HepG2 (cell line): ENCODE measurements at regions not wholly inside any gene's neighbourhood (a gene's known extent, or its start where the extent isn't known, plus 50 kb on each side); places are given as distances from the start of the nearest gene placed in this dataset.

ENCODE experiments used
- ATAC-seq: fragments of 200-7000 bp; cut with Tn5 transposase; 3 replicates; pipeline ENCODE4 v1.9.1; 2020; ENCODE audit warnings: mild to moderate bottlenecking, moderate library complexity
- BruUV-seq: library from RNA; stranded (reverse); fragments of 400-500 nt; replicated peaks from 2 replicates; lab custom pipeline; 2021; lab: Mats Ljungman, UMichigan
- CTCF ChIA-PET: fragments of 300-600 bp; formaldehyde crosslinking; extraction: SDS; loops from one replicate; lab custom pipeline; 2021; ENCODE audit warnings: low total read pairs, inconsistent platforms, low intra/inter-chr PET ratio; lab: Yijun Ruan, JAX
- POLR2A ChIA-PET: fragments of 350-600 bp; sonication (Branson Sonifier 250); formaldehyde crosslinking; loops from one replicate; lab custom pipeline; 2020; ENCODE audit warnings: antibody characterized with exemption, inconsistent platforms; lab: Yijun Ruan, JAX
- DNase-seq: peaks from one replicate; pipeline ENCODE4 v3.0.0-alpha.2; 2015; ENCODE audit warnings: low spot score
- FAIRE-seq: peaks from 3 replicates; lab custom pipeline; 2011; peaks lifted over from hg19 to GRCh38; lab: Jason Lieb, UNC
- H2AFZ ChIP-seq: one replicate; pipeline ENCODE4 v1.6.1; 2011; ENCODE audit warnings: low read length, inconsistent platforms
- H3K27ac ChIP-seq: fragments of 300-600 bp; 3 replicates; pipeline ENCODE4 v1.8.0; 2011; ENCODE audit warnings: mixed run types, mild to moderate bottlenecking, mixed read lengths, low read length, inconsistent platforms; ENCODE audit not compliant: insufficient read depth; ENCODE audit errors: extremely low read length
- H3K27me3 ChIP-seq, 2 experiments: fragments of 200-600 bp in 1 of 2; 2 replicates in 1 of 2; 3 replicates in 1 of 2; pipeline versions ENCODE4 v1.6.0 to v1.8.0; 2011; ENCODE audit warnings: low read length in 2 of 2, mild to moderate bottlenecking in 2 of 2, moderate library complexity in 2 of 2, inconsistent platforms in 1 of 2; ENCODE audit not compliant: insufficient read depth in 2 of 2, control insufficient read depth in 1 of 2
- H3K36me3 ChIP-seq, 2 experiments: fragments of 200-600 bp in 1 of 2; replicated peaks in 1 of 2; 2 replicates in 1 of 2; 3 replicates in 1 of 2; pipeline versions ENCODE4 v1.5.1 to v1.8.0; 2011; ENCODE audit warnings: low read length in 2 of 2, inconsistent platforms in 1 of 2; ENCODE audit not compliant: insufficient read depth in 2 of 2, control insufficient read depth in 1 of 2
- H3K4me1 ChIP-seq: 2 replicates; pipeline ENCODE4 v1.5.1; 2012; ENCODE audit warnings: low read length, inconsistent platforms; ENCODE audit not compliant: insufficient read depth
- H3K4me2 ChIP-seq: 2 replicates; pipeline ENCODE4 v1.6.0; 2011; ENCODE audit warnings: low read depth, low read length, inconsistent platforms
- H3K4me3 ChIP-seq, 3 experiments: fragments of 200-600 bp in 1 of 3; sonication (generic), shearing (Covaris generic) in 1 of 3; replicated peaks in 1 of 3; 2 replicates each; pipeline ENCODE4 v1.5.1; 2011 to 2016; ENCODE audit warnings: low read length in 3 of 3, inconsistent platforms in 2 of 3, low read depth in 2 of 3, mild to moderate bottlenecking in 2 of 3, control low read depth in 1 of 3, mixed read lengths in 1 of 3; ENCODE audit not compliant: insufficient read depth in 1 of 3
- H3K79me2 ChIP-seq: one replicate; pipeline ENCODE4 v1.6.1; 2011; ENCODE audit warnings: low read length, inconsistent platforms; ENCODE audit not compliant: insufficient read depth
- H3K9ac ChIP-seq: 2 replicates; pipeline ENCODE4 v1.6.0; 2011; ENCODE audit warnings: mild to moderate bottlenecking, low read depth, low read length, inconsistent platforms; ENCODE audit not compliant: insufficient read depth
- H3K9me3 ChIP-seq: 2 replicates; pipeline ENCODE4 v1.5.1; 2012; ENCODE audit warnings: mild to moderate bottlenecking, low read length
- H4K20me1 ChIP-seq: 2 replicates; pipeline ENCODE4 v1.6.0; 2011; ENCODE audit warnings: inconsistent platforms, mild to moderate bottlenecking, low read length, moderate library complexity; ENCODE audit not compliant: insufficient read depth
- BCL3 ChIP-seq: sonication (generic); formaldehyde crosslinking; IDR thresholded peaks from 2 replicates; pipeline ENCODE4 v1.5.1; 2020; ENCODE audit warnings: mild to moderate bottlenecking, missing genetic modification reagents, moderate library complexity
- CENPT ChIP-seq: sonication (generic); formaldehyde crosslinking; IDR thresholded peaks from 2 replicates; pipeline ENCODE4 v1.8.0; 2022; ENCODE audit warnings: low read depth, mild to moderate bottlenecking, moderate library complexity, missing genetic modification reagents
- JUNB ChIP-seq: sonication (generic); formaldehyde crosslinking; IDR thresholded peaks from 2 replicates; pipeline ENCODE4 v1.8.0; 2022; ENCODE audit warnings: missing genetic modification reagents, mild to moderate bottlenecking, borderline replicate concordance
- KDM4B ChIP-seq: sonication (generic); formaldehyde crosslinking; IDR thresholded peaks from 2 replicates; pipeline ENCODE4 v1.4.0; 2020; ENCODE audit warnings: missing genetic modification reagents
- NR2C2 ChIP-seq: sonication (generic); formaldehyde crosslinking; IDR thresholded peaks from 2 replicates; pipeline ENCODE4 v1.4.0; 2020; ENCODE audit warnings: missing genetic modification reagents, mild to moderate bottlenecking, moderate library complexity, borderline replicate concordance
- PHF5A ChIP-seq: IDR thresholded peaks from one replicate; pipeline ENCODE4 v1.6.1; 2018; ENCODE audit warnings: low read depth, missing genetic modification reagents; ENCODE audit not compliant: unreplicated experiment
- POGZ ChIP-seq: sonication (generic); formaldehyde crosslinking; IDR thresholded peaks from 2 replicates; pipeline ENCODE4 v1.4.0; 2020; ENCODE audit warnings: mild to moderate bottlenecking, missing genetic modification reagents
- RBM22 ChIP-seq: fragments of 200-400 bp; formaldehyde crosslinking; optimal IDR thresholded peaks from 2 replicates; pipeline ENCODE3; 2017; ENCODE audit warnings: mild to moderate bottlenecking, low read length, moderate library complexity
- SIN3A ChIP-seq: IDR thresholded peaks from 2 replicates; pipeline ENCODE4 v1.6.1; 2011; ENCODE audit warnings: low read depth, mild to moderate bottlenecking, control low read depth, low read length, borderline replicate concordance
- THAP11 ChIP-seq: IDR thresholded peaks from 2 replicates; pipeline ENCODE4 v1.6.1; 2016; ENCODE audit warnings: missing biosample characterization, missing genetic modification reagents
- ZBTB21 ChIP-seq: sonication (generic); formaldehyde crosslinking; IDR thresholded peaks from 2 replicates; pipeline ENCODE4 v1.4.0; 2020; ENCODE audit warnings: missing genetic modification reagents
- ZNF367 ChIP-seq: sonication (generic); formaldehyde crosslinking; IDR thresholded peaks from 2 replicates; pipeline ENCODE4 v1.4.0; 2020; ENCODE audit warnings: missing genetic modification reagents, borderline replicate concordance
- ZNF512B ChIP-seq: sonication (generic); formaldehyde crosslinking; IDR thresholded peaks from 2 replicates; pipeline ENCODE4 v1.5.1; 2020; ENCODE audit warnings: missing genetic modification reagents, mild to moderate bottlenecking, borderline replicate concordance
- ZNF567 ChIP-seq: sonication (generic); formaldehyde crosslinking; IDR thresholded peaks from 2 replicates; pipeline ENCODE4 v1.8.1; 2023; ENCODE audit warnings: mild to moderate bottlenecking, missing genetic modification reagents, borderline replicate concordance
- ZNF772 ChIP-seq: sonication (generic); formaldehyde crosslinking; IDR thresholded peaks from 2 replicates; pipeline ENCODE4 v1.5.0; 2020; ENCODE audit warnings: mild to moderate bottlenecking, missing genetic modification reagents
- ZNF781 ChIP-seq: sonication (generic); formaldehyde crosslinking; IDR thresholded peaks from 2 replicates; pipeline ENCODE4 v1.5.1; 2020; ENCODE audit warnings: borderline replicate concordance, mild to moderate bottlenecking, missing genetic modification reagents; ENCODE audit errors: not compliant biosample characterization
- ZNF784 ChIP-seq: sonication (generic); formaldehyde crosslinking; IDR thresholded peaks from 2 replicates; pipeline ENCODE4 v1.5.1; 2020; ENCODE audit warnings: missing genetic modification reagents, mild to moderate bottlenecking, borderline replicate concordance
- WGBS: methylation state at CpG from one replicate; pipeline ENCODE4 v1.1.6; 2017; ENCODE audit warnings: low lambda C conversion rate; 5-methylcytosine and 5-hydroxymethylcytosine counted together
- in situ Hi-C: cut with HindIII; loops from 2 replicates; pipeline ENCODE4 v1.10.0; 2017; ENCODE audit warnings: low pct_unique_long_range_greater_than_20kb; ENCODE audit not compliant: extremely low pct_ligation_motif_present
- intact Hi-C: fragments of 100-400 bp; cut with micrococcal nuclease; formaldehyde crosslinking; loops from one replicate; pipeline ENCODE4 v1.10.0; 2022; ENCODE audit not compliant: unreplicated experiment

GRCh38 chr6:19976411-19977129 lies 139.4 kb downstream of the ID4 start:
- TF ChIP-seq ZNF367 (CRISPR knock-in tag) (no peak), POGZ (no peak), KDM4B (CRISPR knock-in tag) (no peak), ZNF781 (CRISPR knock-in tag) (no peak), RBM22 (no peak), BCL3 (CRISPR knock-in tag) (no peak), ZNF772 (CRISPR knock-in tag) (no peak), SIN3A (no peak), NR2C2 (CRISPR knock-in tag) (no peak), PHF5A (no peak), THAP11 (CRISPR knock-in tag) (no peak), JUNB (CRISPR knock-in tag) (no peak), ZNF512B (CRISPR knock-in tag) (no peak), ZBTB21 (no peak), ZNF567 (CRISPR knock-in tag) (no peak), CENPT (CRISPR knock-in tag) (no peak), ZNF784 (CRISPR knock-in tag) (no peak)
- H3K79me2 ChIP-seq = no peaks in the 10 kb centered on the region
- H3K9me3 ChIP-seq = no peaks in the 10 kb centered on the region
- no peaks in the 10 kb centered on the region for H4K20me1 ChIP-seq
- ChIA-PET CTCF (no interaction called here), POLR2A (no interaction called here)
- no peak for ATAC-seq
- H3K36me3 ChIP-seq = no peaks in the 10 kb centered on the region
- no peak overlapping the region for H3K4me3 ChIP-seq
- H3K27ac ChIP-seq = no peak overlapping the region
- BruUV-seq = no TSS peak
- no peak overlapping the region for H3K9ac ChIP-seq
- intact Hi-C loops = no loop called here
- H3K4me1 ChIP-seq = no peaks in the 10 kb centered on the region
- in situ Hi-C loops = no loop called here
- DNase-seq = no peak
- no peak overlapping the region for H2AFZ ChIP-seq
- H3K4me2 ChIP-seq = no peak overlapping the region
- WGBS = 4% methylated on average over 12 of the region's 12 CpGs
- no peak for FAIRE-seq
- H3K27me3 ChIP-seq = peaks cover 0 to 6% of the 10 kb centered on the region in 2 experiments; a peak in 2 of 5 replicates
